ENCODE measurements at regions not wholly inside any gene's neighbourhood (a gene's known extent, or its start where the extent isn't known, plus 50 kb on each side); places are given as distances from the start of the nearest gene placed in this dataset.

GRCh38 chr12:60120199-60120598 is 524.4 kb downstream of the SLC16A7 start:
- H3K4me2 ChIP-seq (ENCODE audit: control insufficient read depth, extremely low read depth, insufficient read depth, low read depth, low read length) = no peak overlapping the region
- dilution Hi-C loops (cut with MboI; ENCODE audit: extremely low pct_ligation_motif_present, low sequenced_read_pairs) = no loop called here
- no peak for FAIRE-seq

GRCh38 chr12:60123557-60123956 is 527.7 kb downstream of the SLC16A7 start:
- Histone ChIP-seq H4K20me1 (ENCODE audit: control insufficient read depth, extremely low read depth, insufficient read depth, low read length) (no peaks in the 10 kb centered on the region), H3K9me1 (ENCODE audit: control insufficient read depth, extremely low read depth, insufficient read depth, low read length) (no peaks in the 10 kb centered on the region), H3K4me2 (ENCODE audit: control insufficient read depth, extremely low read depth, insufficient read depth, low read depth, low read length) (no peak overlapping the region), H2AFZ (ENCODE audit: control insufficient read depth, low read length) (no peak overlapping the region), H3K79me2 (ENCODE audit: control insufficient read depth, insufficient read depth, low read length) (no peaks in the 10 kb centered on the region), H3K9ac (ENCODE audit: control insufficient read depth, extremely low read depth, insufficient read depth, low read length) (no peak overlapping the region), H3K27ac (ENCODE audit: control insufficient read depth, insufficient read depth, low read length) (no peak overlapping the region), H3K9me3 (ENCODE audit: control insufficient read depth, low read depth, low read length) (no peaks in the 10 kb centered on the region), H3K27me3 (ENCODE audit: control insufficient read depth, extremely low read depth, insufficient read depth, low read length) (no peaks in the 10 kb centered on the region), H3K4me3 (ENCODE audit: control insufficient read depth in 2 of 3, extremely low read depth in 1 of 3, insufficient read depth in 2 of 3, low read depth in 1 of 3, low read length in 3 of 3) (no peak overlapping the region), H3K4me1 (ENCODE audit: control insufficient read depth, extremely low read depth, insufficient read depth, low read length) (no peaks in the 10 kb centered on the region), H3K36me3 (ENCODE audit: control insufficient read depth in 2 of 2, extremely low read depth in 1 of 2, insufficient read depth in 2 of 2, low read length in 2 of 2) (no peaks in the 10 kb centered on the region)
- TF ChIP-seq EZH2 (IDR thresholded peaks at IDR 0.05; ENCODE audit: low read length) = no peak
- TF ChIP-seq CTCF (optimal IDR thresholded peaks at IDR 0.05 in 1 of 3, IDR thresholded peaks at IDR 0.05 in 1 of 3, conservative IDR thresholded peaks at IDR 0.05 in 1 of 3; ENCODE audit: extremely low read depth in 1 of 3, insufficient read depth in 2 of 3, low read length in 3 of 3) = no peak
- dilution Hi-C loops (cut with MboI; ENCODE audit: extremely low pct_ligation_motif_present, low sequenced_read_pairs) = no loop called here
- FAIRE-seq = no peak
- no peak for DNase-seq (ENCODE audit: low read depth, low spot score)

More at GRCh38 chr12:60120199-60120598, 524.4 kb downstream of the SLC16A7 start:
- H3K27ac ChIP-seq (ENCODE audit: control insufficient read depth, insufficient read depth, low read length) = no peak overlapping the region
- no peaks in the 10 kb centered on the region for H3K27me3 ChIP-seq (ENCODE audit: control insufficient read depth, extremely low read depth, insufficient read depth, low read length)
- no peaks in the 10 kb centered on the region for H3K9me3 ChIP-seq (ENCODE audit: control insufficient read depth, low read depth, low read length)
- H3K79me2 ChIP-seq (ENCODE audit: control insufficient read depth, insufficient read depth, low read length) = no peaks in the 10 kb centered on the region
- no peaks in the 10 kb centered on the region for H3K9me1 ChIP-seq (ENCODE audit: control insufficient read depth, extremely low read depth, insufficient read depth, low read length)
- no peaks in the 10 kb centered on the region for H3K4me1 ChIP-seq (ENCODE audit: control insufficient read depth, extremely low read depth, insufficient read depth, low read length)
- no peak for DNase-seq (ENCODE audit: low read depth, low spot score)
- H2AFZ ChIP-seq (ENCODE audit: control insufficient read depth, low read length) = no peak overlapping the region
- TF ChIP-seq CTCF (optimal IDR thresholded peaks at IDR 0.05 in 1 of 3, IDR thresholded peaks at IDR 0.05 in 1 of 3, conservative IDR thresholded peaks at IDR 0.05 in 1 of 3; ENCODE audit: extremely low read depth in 1 of 3, insufficient read depth in 2 of 3, low read length in 3 of 3) = no peak
- no peak for TF ChIP-seq EZH2 (IDR thresholded peaks at IDR 0.05; ENCODE audit: low read length)
- H4K20me1 ChIP-seq (ENCODE audit: control insufficient read depth, extremely low read depth, insufficient read depth, low read length) = no peaks in the 10 kb centered on the region
- H3K9ac ChIP-seq (ENCODE audit: control insufficient read depth, extremely low read depth, insufficient read depth, low read length) = no peak overlapping the region
- no peaks in the 10 kb centered on the region for H3K36me3 ChIP-seq (ENCODE audit: control insufficient read depth in 2 of 2, extremely low read depth in 1 of 2, insufficient read depth in 2 of 2, low read length in 2 of 2)
- H3K4me3 ChIP-seq (ENCODE audit: control insufficient read depth in 2 of 3, extremely low read depth in 1 of 3, insufficient read depth in 2 of 3, low read depth in 1 of 3, low read length in 3 of 3) = no peak overlapping the region
